GM18868 (cell line): ENCODE measurements at regions not wholly inside any gene's neighbourhood (a gene's known extent, or its start where the extent isn't known, plus 50 kb on each side); places are given as distances from the start of the nearest gene placed in this dataset.

Experiments used
- ATAC-seq: cut with Tn5 transposase; IDR thresholded peaks from one replicate; pipeline ENCODE4 v1.9.1; 2021; ENCODE audit warnings: mild to moderate bottlenecking, moderate library complexity; ENCODE audit not compliant: unreplicated experiment

DNA sequence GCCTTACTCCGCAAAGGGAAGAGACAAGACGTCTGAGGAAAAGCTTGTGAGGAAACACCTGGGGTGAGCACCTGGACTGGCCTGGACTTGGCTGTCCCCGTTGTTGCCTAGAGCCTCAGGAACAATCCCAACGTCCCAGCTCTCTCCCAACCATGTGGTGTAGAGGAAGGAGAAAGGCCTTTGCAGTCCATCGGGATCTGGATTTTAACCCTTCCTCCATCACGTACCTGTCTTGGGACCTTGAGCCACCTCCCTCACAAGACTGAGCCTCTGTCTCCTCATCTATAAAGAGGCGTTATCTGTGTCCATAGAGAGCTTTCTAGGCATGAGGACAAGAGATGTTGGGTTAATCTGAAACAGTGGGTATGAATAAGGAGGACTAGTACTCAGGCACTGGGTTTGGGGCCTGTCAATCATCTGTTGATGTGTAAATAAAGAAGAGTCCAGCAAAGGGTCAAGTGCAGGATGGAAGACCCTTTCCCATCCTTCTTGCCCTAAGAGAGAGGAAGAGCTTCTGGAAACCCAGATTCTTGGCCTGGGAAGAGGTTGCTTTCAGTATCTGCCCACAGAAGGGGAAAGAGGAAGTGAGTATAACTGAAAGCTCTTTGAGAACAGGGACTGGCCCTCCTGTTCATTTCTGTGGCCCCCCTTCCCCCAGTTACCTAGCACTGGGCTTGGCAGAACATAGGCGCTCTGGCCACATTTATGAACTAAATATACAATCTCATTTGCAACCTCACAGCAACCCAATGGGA is 137.1 kb downstream of the PJA1 start:
- ATAC-seq: peak; percentile 89

DNA sequence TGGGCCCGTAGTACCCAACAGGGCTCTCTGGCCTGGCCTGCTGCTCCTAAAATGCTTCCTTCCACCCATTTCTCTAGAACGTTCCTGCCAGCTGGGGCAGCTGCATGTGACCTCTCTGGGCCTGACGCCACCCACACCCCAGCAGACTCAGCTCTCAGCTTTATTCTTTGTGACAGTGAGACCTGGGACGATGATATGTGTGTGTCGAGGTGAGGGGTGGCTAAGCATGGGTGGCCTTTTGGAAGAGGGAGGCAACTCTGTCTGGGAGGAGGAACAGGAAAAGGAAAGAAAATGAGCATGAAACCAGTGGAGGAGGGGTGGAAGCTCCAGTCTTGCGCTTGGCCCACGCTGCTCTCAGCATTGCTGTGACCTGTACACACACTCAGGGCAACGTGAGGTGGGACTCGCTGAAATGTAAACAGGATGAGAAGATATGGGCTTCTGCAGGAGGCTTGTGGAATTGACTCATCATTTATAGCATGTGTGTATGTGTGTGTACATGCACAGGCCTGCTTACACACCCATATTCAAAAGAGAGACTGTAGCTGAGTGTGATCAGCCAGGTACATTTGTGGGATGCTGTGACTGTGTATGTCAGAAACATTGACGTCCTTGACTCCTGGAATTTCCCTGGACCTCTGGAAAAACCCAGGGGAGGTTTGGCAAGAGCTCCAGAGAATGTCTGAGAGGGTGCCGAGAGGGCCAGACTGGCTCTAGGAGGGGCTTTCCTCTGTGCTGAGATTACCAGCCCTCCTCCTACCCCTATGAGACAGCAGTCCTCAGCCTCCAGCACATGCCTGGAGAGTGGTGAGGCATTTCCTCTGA is 137.9 kb downstream of the PJA1 start:
- peak; percentile 62 for ATAC-seq

DNA sequence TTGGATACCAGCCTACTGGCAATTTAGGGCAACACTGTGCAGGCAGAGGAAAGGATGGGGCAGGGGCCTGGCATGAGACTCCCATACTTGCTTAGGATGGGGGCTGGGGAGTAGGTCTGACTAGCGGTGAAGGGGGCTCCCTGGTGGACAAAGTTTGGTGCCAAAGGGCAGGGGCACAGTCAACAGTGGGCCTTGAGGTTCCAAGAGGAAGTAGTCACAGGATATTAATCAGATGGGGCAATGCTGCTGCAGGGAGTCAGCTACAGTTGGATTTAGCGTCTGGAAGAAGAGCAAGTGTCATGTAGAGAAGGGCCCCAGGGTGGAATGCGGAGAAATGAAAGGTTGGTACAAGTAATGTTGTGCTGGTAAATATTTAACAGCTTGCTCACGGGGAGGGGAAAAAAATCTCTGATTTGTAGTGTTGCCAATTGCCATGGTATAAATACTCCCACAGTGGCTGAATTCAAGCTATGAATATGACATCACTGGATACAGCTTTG is 139.4 kb downstream of the PJA1 start:
- no peak for ATAC-seq

DNA sequence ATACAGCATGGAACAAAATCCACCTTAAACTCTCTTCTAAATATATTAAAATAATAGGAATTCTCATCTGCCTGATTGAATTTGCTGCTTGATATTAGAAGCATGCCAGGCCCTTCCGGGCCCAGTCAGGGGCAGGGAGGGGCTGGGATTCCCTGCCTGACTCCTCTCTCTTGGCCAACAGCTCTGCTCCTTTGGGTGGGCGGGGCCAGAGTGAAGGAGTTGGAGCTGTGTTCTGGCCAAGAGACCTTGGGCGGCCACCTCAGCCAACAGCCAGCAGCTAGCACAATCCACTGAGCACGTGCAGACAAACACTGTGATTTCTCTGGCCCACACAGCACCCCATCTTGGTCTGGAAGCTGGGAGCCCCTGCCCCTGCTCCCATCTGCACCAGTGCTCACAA is 140.3 kb downstream of the PJA1 start:
- no peak for ATAC-seq

DNA sequence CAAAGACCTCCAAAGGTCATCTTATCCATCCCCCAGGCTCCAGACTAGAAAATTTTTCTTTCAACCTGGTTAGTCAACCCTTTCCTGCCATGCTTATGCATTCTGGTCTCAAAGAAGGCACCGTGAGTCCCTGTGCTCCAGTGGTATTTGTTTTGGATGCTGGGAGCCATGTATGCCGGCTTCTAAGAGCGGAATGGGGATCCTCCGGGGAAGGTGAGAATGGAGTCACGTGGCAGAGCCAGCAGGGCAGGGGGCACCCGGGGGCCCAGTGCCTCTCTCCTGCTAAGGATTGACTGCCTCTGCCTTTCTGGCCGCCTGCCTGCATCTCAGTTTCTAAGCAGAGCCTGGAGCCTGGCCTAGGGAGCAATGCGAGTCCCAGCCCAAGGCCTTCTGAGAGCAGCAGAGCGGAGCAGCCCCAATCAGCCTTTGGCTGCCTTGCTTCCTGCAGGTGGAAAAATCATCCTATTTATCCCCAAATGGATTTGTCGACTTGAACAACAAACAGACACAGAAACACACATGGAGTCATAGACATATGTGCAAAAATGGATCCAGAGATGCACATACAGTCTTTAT is 141.0 kb downstream of the PJA1 start:
- ATAC-seq: no peak

DNA sequence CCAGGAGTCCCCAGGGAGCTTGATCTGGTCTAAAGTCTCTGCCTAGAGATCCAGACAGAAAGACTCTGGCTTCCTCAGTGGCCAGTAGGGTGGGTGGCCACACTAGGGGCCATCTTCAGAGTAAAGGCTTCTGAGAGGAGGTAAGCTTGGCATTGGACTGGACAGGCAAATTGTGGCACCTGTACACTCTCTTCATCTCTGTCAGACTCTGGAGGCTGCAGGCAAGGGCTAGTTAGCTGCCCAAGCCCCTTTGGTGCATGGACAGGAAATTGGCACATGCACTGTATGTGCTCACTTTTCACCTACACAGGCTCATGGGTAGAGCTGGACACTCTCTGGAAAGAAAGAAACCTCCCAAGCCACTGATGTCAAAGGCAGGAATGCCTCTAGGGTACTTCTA is 142.8 kb downstream of the PJA1 start:
- ATAC-seq: no peak

DNA sequence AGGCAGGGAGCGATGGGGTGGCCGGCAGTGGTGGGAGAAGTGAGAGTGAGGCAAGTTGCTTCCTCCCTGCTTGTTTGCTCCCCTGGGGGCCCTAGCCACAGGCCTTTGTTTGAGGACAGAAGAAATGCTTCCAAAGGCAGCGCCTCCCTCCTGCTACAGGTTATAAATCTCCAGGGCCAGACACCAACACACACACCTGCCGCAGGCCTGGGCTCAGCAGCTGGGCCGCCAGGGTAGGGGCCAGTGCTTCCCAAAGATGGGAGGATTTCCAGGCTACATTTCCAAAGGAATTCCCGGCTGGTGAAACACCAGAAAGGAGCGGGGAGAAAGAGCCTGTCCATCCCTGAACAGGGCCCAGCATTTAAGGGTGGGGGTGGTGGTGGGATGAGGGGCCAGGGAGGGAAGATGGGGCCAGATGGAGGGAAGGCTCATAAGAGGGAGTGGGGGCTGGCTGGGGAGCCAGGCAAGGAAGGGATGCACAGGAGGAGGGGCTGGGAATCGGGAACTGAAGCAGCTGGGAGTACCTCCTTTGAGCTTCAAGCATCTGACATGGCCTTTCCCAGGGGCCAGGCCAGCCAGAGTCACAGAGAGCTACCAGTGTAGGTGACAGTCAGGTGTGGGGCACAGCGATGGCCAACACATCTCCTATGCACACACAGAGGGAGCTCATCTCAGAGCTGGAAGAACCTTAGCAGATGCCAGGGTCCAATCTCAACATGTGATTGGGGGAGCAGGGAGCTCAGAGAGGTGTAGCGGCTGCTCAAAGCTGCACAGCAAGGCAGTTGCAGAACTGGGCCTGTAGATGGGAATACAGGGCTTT is 143.9 kb downstream of the PJA1 start:
- no peak for ATAC-seq

DNA sequence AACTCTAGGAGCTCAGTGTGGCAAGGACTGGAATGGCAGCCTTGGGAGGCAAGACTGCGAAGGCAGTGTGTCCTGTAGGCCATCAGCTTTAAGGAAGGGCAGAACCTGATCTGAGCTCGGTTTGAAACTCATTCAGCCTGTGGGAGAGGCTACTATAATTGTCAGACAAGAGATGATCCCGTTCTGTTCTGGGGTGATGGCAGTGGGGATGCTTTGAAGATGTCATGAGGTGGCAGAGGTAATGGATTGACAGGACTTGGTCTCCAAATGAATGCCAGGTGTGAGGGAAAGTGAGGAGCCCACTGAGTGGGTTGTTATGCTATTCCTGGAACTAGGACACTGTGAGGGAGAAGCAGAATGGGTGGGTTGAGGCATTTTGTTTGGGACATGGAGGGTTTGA is 144.9 kb downstream of the PJA1 start:
- ATAC-seq: no peak

DNA sequence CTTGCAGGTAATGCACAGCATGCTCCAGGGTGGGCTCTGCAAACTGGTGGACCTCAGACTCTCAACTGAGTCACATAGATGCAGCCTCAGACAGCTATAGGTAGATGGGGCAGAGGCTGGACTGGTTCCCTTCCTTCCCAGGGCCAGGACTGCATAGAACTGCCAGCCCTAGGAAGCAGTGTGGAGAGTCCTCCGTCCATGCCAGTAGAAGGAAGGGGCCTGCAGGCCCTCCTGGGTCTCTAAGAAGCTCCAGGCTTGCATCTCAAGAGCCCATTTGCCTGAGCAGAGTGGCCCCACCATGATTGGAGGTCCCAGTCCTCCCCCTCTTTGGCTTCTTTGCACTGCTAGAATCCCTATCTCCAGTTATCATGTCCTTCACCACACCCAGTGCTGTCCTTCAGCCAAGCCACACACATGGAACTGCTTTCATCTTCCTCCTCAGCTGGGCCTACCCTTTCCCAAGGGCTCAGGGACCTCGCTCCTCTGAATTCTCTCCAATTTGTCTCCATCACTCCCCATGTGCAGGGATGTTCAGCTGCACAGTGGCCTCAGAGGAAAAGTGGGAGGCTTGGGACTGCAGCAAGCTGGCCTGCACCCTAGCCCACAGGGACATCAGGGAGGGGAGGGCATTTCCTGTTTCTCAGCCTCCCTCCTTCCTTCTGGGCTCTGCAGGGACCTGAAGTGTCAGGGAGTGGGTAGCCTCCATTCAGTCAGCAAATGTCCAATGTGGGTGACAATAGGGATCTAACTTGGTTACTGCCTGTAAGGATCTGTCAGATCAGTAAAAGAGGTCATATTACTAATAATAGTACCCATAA is 146.0 kb downstream of the PJA1 start:
- ATAC-seq: no peak

DNA sequence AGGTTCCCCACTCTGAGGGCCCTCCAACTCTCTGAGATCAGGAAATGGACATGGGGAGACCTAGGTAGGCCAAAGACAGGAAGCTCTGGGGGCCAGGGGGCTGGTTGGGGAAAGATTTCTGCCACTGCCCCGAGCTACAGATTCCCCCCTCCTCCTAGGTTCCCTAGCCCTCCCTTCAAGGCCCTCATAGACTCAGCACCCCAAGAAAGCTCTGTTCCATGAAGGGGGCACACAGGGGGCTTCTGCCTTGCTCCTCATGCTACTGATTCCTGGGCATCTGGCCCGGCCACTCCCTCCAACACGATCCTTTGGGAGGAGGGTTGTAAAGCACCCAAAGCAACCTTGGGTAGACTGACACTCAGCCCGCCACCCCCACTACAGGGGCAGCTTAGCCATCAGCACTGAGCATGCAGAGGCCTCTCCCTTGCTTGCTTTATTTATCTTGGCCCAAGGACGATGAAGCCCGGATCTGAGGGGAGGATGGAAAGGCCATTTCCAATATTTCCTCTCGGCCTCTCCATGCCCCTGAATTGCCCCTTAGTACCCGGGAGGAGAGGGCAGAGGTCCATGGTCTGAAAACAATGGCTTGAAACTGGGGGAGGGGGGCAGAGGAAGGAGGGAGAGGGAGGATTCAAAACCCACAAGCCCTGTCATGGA is 146.7 kb downstream of the PJA1 start:
- no peak for ATAC-seq

DNA sequence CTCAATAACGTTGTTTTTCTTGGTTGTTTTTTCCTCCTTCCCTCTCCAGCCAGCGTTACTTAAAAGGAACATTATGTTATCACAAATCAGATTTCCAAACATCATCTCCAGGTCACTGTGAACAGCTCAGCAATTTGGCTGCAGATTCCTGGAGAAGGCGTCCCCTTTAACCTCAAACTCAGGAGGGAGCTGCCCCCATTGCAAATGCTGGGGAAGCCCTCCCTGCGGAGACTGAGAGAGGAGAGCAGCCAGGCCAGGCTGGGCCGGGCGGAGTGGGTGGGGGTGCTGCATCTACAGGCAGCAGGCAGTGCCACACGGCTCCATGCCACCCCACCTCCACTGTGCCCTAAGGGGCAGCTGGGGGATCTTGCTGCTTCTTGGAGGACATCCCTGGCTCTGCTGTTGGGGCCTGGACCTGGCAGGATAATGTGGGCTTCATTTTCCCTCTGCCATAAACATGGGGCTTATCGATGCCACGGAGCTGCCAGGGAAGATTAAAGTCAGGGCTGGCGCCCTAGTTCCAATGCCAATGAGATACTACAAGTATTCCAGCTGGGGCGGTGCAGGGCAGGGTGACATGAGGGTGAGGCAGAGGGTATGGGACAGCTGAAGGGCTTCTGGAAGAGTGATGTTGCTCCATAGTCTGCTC is 148.8 kb downstream of the PJA1 start:
- no peak for ATAC-seq

DNA sequence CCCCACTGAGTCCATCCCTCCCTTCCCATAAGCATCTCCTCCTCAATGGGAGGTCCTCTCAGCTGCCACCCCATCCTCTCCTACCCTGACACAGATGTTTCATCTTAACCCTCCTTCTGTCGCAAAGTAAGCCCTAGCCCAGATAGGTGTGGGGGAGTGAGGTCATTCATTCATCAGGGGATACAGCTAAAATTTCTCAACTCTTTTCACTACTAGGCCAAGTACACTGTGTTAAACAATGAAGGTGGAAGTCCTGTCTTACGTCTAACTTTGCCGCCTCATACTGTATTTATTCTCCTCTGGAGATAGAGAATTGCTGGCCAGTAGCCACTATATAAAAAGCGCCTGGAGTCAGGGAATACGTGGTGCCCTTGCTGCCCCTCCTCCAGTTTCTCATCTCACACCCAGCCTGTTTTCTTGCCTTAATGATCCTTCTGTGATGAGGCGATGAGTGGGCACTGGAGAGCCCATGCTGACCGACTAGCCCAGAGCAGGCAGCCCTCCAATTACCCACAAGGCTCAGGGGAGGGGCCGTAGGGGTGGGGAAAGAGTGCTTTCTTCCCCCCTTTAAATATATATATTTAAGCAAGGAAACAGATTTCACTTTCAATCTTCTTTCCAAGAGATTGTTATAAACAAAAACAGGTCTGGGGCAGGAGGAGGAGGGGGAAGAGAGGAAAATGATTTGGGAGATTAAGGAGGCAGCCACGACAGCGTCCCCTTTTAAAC is 149.5 kb downstream of the PJA1 start:
- ATAC-seq: no peak

DNA sequence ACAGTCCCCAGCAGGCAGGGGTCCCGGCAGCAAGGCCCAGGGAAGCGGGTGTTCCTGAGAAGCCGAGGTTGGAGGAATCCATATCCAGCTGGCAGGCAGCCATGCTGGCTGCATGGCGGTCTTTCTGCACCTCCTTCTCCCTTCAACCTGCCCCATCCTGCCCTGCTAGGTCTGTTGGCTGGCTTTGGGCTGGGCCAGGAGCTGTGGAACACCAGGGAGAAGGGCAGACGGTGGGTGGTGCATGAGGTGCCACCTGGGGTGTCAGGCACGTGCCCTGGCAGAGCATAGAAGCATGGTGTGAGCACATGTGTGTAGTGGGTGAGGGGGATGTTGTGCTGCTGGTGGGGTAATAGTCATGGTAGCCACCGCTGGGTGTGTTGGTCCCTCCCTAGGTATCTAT is 150.1 kb downstream of the PJA1 start:
- ATAC-seq: no peak

DNA sequence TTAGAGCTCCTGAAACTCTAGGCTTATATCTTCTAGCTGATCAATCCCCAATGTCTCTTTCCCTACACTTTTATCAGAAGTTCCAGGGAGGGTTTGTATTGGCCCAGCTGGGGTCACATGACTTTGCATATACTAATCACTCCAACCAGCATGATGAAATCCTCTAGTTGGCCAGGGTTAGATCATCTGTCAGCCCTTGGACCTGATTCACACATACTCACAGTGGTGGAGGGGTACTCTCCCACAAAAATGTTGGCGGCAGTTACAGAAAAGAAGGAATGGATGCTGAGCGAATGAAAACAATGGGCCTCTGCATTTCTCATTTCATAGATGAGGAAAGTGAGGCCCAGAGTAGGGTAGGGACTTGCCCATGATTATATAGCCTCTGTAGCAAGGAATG is 151.1 kb downstream of the PJA1 start:
- no peak for ATAC-seq

DNA sequence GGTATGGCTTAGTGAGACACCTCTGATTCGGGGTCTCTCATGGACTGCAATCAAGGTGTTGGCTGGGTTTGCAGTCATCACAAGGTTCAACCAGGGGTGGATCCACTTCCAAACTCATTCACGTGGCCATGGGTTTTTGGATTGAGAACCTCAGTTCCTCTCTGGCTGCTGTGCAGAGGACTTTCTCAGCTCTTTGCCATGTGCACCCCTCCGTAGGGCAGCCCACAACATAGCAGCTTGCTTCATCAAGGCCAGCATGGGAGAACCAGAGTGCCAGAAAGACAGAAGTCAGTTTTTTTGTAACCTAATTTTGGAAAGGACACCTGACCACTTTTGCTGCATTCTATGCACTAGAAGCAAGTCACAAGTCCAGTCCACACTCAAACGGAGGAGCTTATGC is 154.9 kb downstream of the PJA1 start:
- no peak for ATAC-seq

DNA sequence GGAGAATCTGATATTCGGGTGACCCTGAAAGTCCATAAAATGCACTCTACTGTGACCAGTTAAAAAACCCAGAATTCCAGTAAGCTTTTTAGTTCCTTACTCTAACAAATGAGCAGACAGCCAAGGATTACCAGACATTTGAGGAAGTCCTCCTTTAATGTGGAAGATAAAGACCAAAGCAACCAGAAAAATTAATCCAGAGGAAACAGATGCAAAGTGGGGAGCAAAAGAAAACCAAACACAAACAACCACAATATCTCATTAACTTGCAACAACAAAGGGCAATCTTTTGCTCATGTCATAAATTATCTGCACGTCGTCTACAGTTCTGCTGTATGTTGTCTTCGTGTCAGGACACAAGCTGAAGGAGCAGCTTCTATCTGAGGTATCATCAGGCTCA is 164.4 kb downstream of the PJA1 start:
- no peak for ATAC-seq

DNA sequence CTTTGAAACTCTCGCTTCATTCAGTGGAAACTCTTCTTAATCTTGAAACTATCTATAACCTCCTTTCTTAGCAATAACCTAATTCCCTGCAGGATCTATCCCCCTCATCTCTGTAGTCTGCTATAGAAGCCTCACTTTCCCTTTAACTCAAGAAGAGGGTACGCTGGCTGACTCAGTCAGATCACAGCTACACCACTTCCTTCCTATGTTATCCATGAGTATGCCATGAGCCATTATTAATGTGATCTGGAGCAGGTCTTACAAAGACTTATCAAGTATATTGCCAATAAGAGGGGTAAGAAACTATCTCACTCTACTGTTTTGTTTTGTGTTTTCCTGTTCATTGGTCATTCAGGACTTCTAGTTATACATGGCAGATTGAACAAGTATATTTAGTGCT is 165.3 kb downstream of the PJA1 start:
- ATAC-seq: no peak

DNA sequence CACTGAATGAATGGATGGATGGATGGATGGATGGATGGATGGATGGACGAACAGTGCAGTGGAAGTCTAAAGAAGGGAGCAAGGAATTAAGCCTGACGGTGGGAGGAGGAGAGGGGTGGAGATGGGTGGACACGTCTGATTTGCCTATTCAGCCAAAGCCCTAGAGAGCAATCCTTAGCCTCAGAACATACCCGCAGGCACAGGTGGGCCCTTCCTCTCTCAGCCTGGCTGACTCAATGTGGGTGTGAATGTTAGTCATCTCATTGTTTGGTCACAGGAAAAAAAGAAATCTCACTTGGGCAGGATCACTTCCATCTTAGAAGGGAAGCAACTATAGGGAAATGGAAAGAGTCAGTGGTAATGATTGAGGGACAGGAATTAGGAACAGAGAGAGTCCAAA is 165.9 kb downstream of the PJA1 start:
- no peak for ATAC-seq

DNA sequence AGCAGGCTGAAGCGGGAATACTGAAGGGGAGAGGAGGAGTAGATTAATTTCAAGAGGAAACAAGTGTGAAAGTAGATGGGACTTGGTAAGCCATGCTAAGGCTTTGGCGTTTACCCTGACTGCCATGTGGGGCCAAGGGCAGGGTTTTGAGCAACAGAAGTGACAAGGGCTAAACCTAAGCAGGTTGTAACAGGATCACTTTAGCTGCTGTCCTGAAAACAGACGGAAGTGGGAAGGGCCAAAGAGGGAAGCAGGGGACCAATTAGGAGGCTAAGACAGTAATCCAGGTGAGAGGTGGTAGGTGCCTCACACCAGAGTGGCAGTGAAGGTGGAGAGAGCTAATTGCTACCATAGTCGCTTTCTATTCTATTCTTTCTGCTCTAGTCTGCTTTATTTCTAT is 166.5 kb downstream of the PJA1 start:
- ATAC-seq: no peak
